ENCODE measurements at regions not wholly inside any gene's neighbourhood (a gene's known extent, or its start where the extent isn't known, plus 50 kb on each side); places are given as distances from the start of the nearest gene placed in this dataset.

DNA sequence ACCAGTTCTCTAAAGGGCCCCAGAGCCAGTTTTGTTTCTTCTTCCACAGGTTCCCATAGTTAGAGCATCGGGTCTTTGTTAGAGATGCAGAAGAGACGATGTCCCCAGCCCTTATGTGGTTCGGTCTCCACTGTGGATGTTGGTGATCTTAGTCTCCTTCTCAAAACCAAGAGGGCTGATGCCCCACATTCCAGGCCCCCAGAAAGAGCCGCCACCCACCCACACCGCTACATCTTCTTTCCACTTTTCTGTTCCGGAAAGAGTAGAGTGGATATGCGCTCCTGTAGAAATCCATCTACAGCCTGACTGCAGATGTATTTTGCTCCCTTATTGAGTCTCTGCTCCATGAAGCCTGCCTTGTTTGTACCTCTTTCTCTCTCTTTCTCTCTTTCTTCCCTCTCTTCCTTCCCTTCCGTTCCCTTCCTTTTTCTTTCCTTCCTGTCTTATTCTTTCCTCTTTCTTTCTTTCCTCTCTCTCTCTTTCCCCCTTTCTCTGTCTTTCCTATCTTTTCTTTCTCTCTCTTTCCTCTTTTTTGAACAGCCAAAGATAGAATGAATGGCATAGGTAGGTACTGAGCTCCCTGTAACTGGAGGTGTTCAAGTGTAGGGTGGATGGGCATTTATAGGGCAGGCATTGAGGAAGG lies 224.3 kb downstream of the SEC14L1 start:
- TF ChIP-seq CTCF (IDR thresholded peaks at IDR 0.05) (no peak), POLR2AphosphoS5 (IDR thresholded peaks at IDR 0.05) (no peak), POLR2A (IDR thresholded peaks at IDR 0.05) (no peak)

All from stomach (tissue), 4 donors.